ENCODE measurements at regions not wholly inside any gene's neighbourhood (a gene's known extent, or its start where the extent isn't known, plus 50 kb on each side); places are given as distances from the start of the nearest gene placed in this dataset.
A peak's percentile ranks its signal among the peaks of the same experiment; 100 is the strongest.

- Histone ChIP-seq H3K9me3 (peaks cover 0 to 4% of the 10 kb centered on the region in 2 donors), H3K36me3 (no peaks in the 10 kb centered on the region), H3K27ac (no peak overlapping the region), H3K27me3 (no peaks in the 10 kb centered on the region), H3K4me3 (no peak overlapping the region), H3K4me1 (no peaks in the 10 kb centered on the region)
- TF ChIP-seq CTCF (IDR thresholded peaks at IDR 0.05): no peak
- intact Hi-C loops (cut with DNase I): no loop called here
- no peak for DNase-seq
- ATAC-seq: no peak
These were observed 644.9 kb upstream of the NCAM2 start for GRCh38 chr21:20353351-20353750.

DNA sequence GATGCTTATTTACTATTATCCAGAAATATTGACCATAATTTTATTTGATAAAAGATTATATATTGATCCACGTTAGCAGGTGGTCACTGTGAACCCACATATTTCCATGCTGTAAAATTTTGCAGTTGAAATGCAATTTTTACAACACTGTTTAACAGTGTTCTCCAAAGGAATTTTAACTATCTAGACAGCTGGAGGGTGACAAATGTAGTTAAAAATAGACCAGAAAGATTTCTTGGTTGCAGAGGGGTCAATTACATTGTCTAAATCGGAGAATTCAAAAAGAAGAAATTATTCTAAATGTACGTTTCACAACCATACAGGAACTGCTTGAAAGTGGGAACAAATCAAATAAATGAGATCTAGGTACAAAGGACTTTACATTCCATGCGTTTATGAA lies 625.2 kb upstream of the NCAM2 start:
- DNase-seq: no peak
- no peak overlapping the region for H3K4me3 ChIP-seq
- no peak overlapping the region for H3K27ac ChIP-seq
- no peak for TF ChIP-seq CTCF (IDR thresholded peaks at IDR 0.05)
- peaks cover 0 to 3% of the 10 kb centered on the region in 2 donors for H3K4me1 ChIP-seq
- no peaks in the 10 kb centered on the region for H3K9me3 ChIP-seq
- ATAC-seq: no peak
- H3K27me3 ChIP-seq: no peaks in the 10 kb centered on the region
- H3K36me3 ChIP-seq: no peaks in the 10 kb centered on the region
- intact Hi-C loops (cut with DNase I): no loop called here

DNA sequence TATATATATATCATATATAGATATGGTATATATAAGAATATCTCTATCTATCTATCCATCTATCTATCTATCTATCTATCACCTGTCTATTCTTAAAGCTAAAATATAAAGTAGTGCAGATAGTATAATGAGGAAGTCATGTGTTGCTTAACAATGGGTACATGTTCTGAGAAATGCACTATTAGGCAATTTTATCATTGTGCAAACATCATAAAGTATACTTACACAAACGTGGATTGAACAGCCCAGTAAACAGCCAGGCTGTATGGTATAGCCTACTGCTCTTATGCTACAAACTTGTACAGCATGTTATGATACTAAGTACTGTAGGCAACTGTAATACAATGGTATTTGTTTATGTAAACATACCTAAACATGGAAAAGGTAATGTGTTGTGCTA lies 621.0 kb upstream of the NCAM2 start:
- Histone ChIP-seq H3K27me3 (no peaks in the 10 kb centered on the region), H3K36me3 (no peaks in the 10 kb centered on the region), H3K4me1 (peaks cover 0 to 3% of the 10 kb centered on the region in 2 donors), H3K4me3 (no peak overlapping the region), H3K27ac (no peak overlapping the region), H3K9me3 (peaks cover 0 to 4% of the 10 kb centered on the region in 2 donors)
- DNase-seq (no peak), ATAC-seq (peak; percentile 22)
- intact Hi-C loops (cut with DNase I): no loop called here
- TF ChIP-seq CTCF (IDR thresholded peaks at IDR 0.05): no peak

DNA sequence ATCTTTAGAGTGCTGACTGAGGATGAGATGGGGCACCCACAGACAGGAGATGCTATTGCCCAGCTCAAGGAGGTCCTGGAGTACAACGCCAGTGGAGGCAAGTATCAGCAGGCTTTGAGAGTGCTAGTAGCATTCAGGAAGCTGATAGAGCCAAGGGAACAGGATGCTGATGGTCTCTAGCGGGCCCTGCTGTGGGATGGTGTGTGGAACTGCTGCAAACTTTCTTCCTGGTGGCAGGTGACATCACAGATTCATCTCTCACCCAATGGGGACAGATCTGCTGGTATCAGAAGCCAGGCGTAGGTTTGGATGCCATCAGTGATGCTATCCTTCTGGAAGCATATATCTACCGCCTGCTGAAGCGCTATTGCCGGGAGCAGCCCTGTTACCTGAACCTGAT lies 609.8 kb upstream of the NCAM2 start:
- intact Hi-C loops (cut with DNase I): no loop called here
- Histone ChIP-seq H3K27me3 (no peaks in the 10 kb centered on the region), H3K36me3 (no peaks in the 10 kb centered on the region), H3K27ac (no peak overlapping the region), H3K4me1 (no peaks in the 10 kb centered on the region), H3K4me3 (no peak overlapping the region), H3K9me3 (peaks cover 0 to 25% of the 10 kb centered on the region in 2 donors)
- no peak for DNase-seq
- ATAC-seq: no peak
- TF ChIP-seq CTCF (IDR thresholded peaks at IDR 0.05): no peak

GRCh38 chr21:20396798-20397197 lies 601.4 kb upstream of the NCAM2 start:
- no peak for ATAC-seq

More at GRCh38 chr21:20396798-20397197, 601.4 kb upstream of the NCAM2 start:
- intact Hi-C loops (cut with DNase I): no loop called here
- Histone ChIP-seq H3K9me3 (peaks cover 0 to 4% of the 10 kb centered on the region in 2 donors), H3K27me3 (no peaks in the 10 kb centered on the region), H3K36me3 (no peaks in the 10 kb centered on the region), H3K4me3 (no peak overlapping the region), H3K4me1 (no peaks in the 10 kb centered on the region), H3K27ac (no peak overlapping the region)
- no peak for TF ChIP-seq CTCF (IDR thresholded peaks at IDR 0.05)
- peak in 1 of 4 donors; percentile 39 for DNase-seq

All from left lung (tissue), 4 donors.